Keratinocyte (primary cell): ENCODE measurements at regions not wholly inside any gene's neighbourhood (a gene's known extent, or its start where the extent isn't known, plus 50 kb on each side); places are given as distances from the start of the nearest gene placed in this dataset.

Experiments used
- DNase-seq: peaks from one replicate; pipeline ENCODE4 v3.0.0-alpha.2; 2011; ENCODE audit warnings: low read depth, missing footprints, low spot score
- FAIRE-seq: peaks from 2 replicates; lab custom pipeline; 2011; peaks lifted over from hg19 to GRCh38; lab: Jason Lieb, UNC
- H2AFZ ChIP-seq: 2 replicates; pipeline ENCODE4 v1.6.0; 2012; ENCODE audit warnings: low read length, control low read depth, inconsistent platforms; ENCODE audit not compliant: control insufficient read depth
- H3K27ac ChIP-seq: 2 replicates; pipeline ENCODE4 v1.5.1; 2011; ENCODE audit warnings: low read length; ENCODE audit not compliant: control insufficient read depth, insufficient read depth
- H3K27me3 ChIP-seq: 3 replicates; pipeline ENCODE4 v1.6.0; 2011; ENCODE audit warnings: low read length; ENCODE audit not compliant: control insufficient read depth, insufficient read depth; ENCODE audit errors: extremely low read depth
- H3K36me3 ChIP-seq, 2 experiments: 2 replicates in 1 of 2; 3 replicates in 1 of 2; pipeline ENCODE4 v1.5.1; 2011; ENCODE audit warnings: low read length in 2 of 2, mild to moderate bottlenecking in 1 of 2; ENCODE audit not compliant: control insufficient read depth in 2 of 2, insufficient read depth in 2 of 2; ENCODE audit errors: extremely low read depth in 1 of 2
- H3K4me1 ChIP-seq: 3 replicates; pipeline ENCODE4 v1.5.1; 2011; ENCODE audit warnings: low read length; ENCODE audit not compliant: control insufficient read depth, insufficient read depth; ENCODE audit errors: extremely low read depth
- H3K4me2 ChIP-seq: 3 replicates; pipeline ENCODE4 v1.6.0; 2011; ENCODE audit warnings: low read depth, low read length; ENCODE audit not compliant: control insufficient read depth, insufficient read depth; ENCODE audit errors: extremely low read depth
- H3K4me3 ChIP-seq, 3 experiments: fragments of 200-600 bp in 1 of 3; sonication (generic) in 1 of 3; 2 replicates in 2 of 3; 3 replicates in 1 of 3; pipeline ENCODE4 v1.5.1; 2011 to 2016; ENCODE audit warnings: low read length in 3 of 3, mild to moderate bottlenecking in 3 of 3, control low read depth in 2 of 3, inconsistent platforms in 1 of 3, low read depth in 1 of 3, mixed read lengths in 1 of 3, mixed run types in 1 of 3, moderate library complexity in 1 of 3; ENCODE audit not compliant: control insufficient read depth in 2 of 3, insufficient read depth in 2 of 3; ENCODE audit errors: extremely low read depth in 1 of 3
- H3K79me2 ChIP-seq: 2 replicates; pipeline ENCODE4 v1.6.0; 2012; ENCODE audit warnings: low read length; ENCODE audit not compliant: control insufficient read depth, insufficient read depth
- H3K9ac ChIP-seq: 3 replicates; pipeline ENCODE4 v1.6.0; 2011; ENCODE audit warnings: low read length; ENCODE audit not compliant: control insufficient read depth, insufficient read depth; ENCODE audit errors: extremely low read depth
- H3K9me1 ChIP-seq: 3 replicates; pipeline ENCODE4 v1.6.0; 2011; ENCODE audit warnings: low read length; ENCODE audit not compliant: control insufficient read depth, insufficient read depth; ENCODE audit errors: extremely low read depth
- H3K9me3 ChIP-seq: 2 replicates; pipeline ENCODE4 v1.5.1; 2012; ENCODE audit warnings: low read depth, low read length; ENCODE audit not compliant: control insufficient read depth
- H4K20me1 ChIP-seq: 3 replicates; pipeline ENCODE4 v1.6.0; 2011; ENCODE audit warnings: low read length; ENCODE audit not compliant: control insufficient read depth, insufficient read depth; ENCODE audit errors: extremely low read depth
- CTCF ChIP-seq, 3 experiments: IDR thresholded peaks in 1 of 3; conservative IDR thresholded peaks in 1 of 3; optimal IDR thresholded peaks in 1 of 3; 2 replicates in 2 of 3; 3 replicates in 1 of 3; pipeline versions ENCODE3 to v1.5.1; 2011; ENCODE audit warnings: low read length in 3 of 3, mild to moderate bottlenecking in 3 of 3, moderate library complexity in 2 of 3, control low read depth in 1 of 3, inconsistent platforms in 1 of 3; ENCODE audit not compliant: insufficient read depth in 2 of 3; ENCODE audit errors: extremely low read depth in 1 of 3
- EZH2 ChIP-seq: IDR thresholded peaks from one replicate; pipeline ENCODE4 v1.6.1; 2012; ENCODE audit warnings: inconsistent platforms, mild to moderate bottlenecking, low read length, moderate library complexity
- dilution Hi-C: fragments of 300-500 bp; cut with MboI; formaldehyde crosslinking; loops from one replicate; pipeline ENCODE4 v1.7.0; 2020; ENCODE audit warnings: low sequenced_read_pairs; ENCODE audit not compliant: extremely low pct_ligation_motif_present

- no peaks in the 10 kb centered on the region for H4K20me1 ChIP-seq
- no peak overlapping the region for H3K9ac ChIP-seq
- no peak for DNase-seq
- H2AFZ ChIP-seq, result no peak overlapping the region
- H3K27me3 ChIP-seq, result no peaks in the 10 kb centered on the region
- H3K9me3 ChIP-seq, result peaks cover 20% of the 10 kb centered on the region
- TF ChIP-seq EZH2 (no peak), CTCF (optimal IDR thresholded peaks at IDR 0.05 in 1 of 3, IDR thresholded peaks at IDR 0.05 in 1 of 3, conservative IDR thresholded peaks at IDR 0.05 in 1 of 3; ENCODE audit: extremely low read depth in 1 of 3, insufficient read depth in 2 of 3, low read length in 3 of 3) (no peak)
- H3K36me3 ChIP-seq, result no peaks in the 10 kb centered on the region
- no peaks in the 10 kb centered on the region for H3K4me1 ChIP-seq
- dilution Hi-C loops, result no loop called here
- no peak overlapping the region for H3K27ac ChIP-seq
- H3K4me2 ChIP-seq, result no peak overlapping the region
- no peaks in the 10 kb centered on the region for H3K9me1 ChIP-seq
- H3K4me3 ChIP-seq, result no peak overlapping the region
- H3K79me2 ChIP-seq, result no peaks in the 10 kb centered on the region
- no peak for FAIRE-seq
These were observed 243.4 kb upstream of the PPP2R2D start for GRCh38 chr10:131657318-131657984.

GRCh38 chr10:131657985-131658330 lies 242.8 kb upstream of the PPP2R2D start:
- Histone ChIP-seq H3K36me3 (no peaks in the 10 kb centered on the region), H3K9me1 (no peaks in the 10 kb centered on the region), H3K9ac (no peak overlapping the region), H3K4me1 (no peaks in the 10 kb centered on the region), H4K20me1 (no peaks in the 10 kb centered on the region), H3K9me3 (peaks cover 20% of the 10 kb centered on the region), H2AFZ (no peak overlapping the region), H3K4me3 (no peak overlapping the region), H3K27me3 (no peaks in the 10 kb centered on the region), H3K27ac (no peak overlapping the region), H3K79me2 (no peaks in the 10 kb centered on the region), H3K4me2 (no peak overlapping the region)
- FAIRE-seq (no peak), DNase-seq (no peak)
- dilution Hi-C loops, result no loop called here
- TF ChIP-seq CTCF (optimal IDR thresholded peaks at IDR 0.05 in 1 of 3, IDR thresholded peaks at IDR 0.05 in 1 of 3, conservative IDR thresholded peaks at IDR 0.05 in 1 of 3; ENCODE audit: extremely low read depth in 1 of 3, insufficient read depth in 2 of 3, low read length in 3 of 3) (no peak), EZH2 (no peak)
